Prostate gland (tissue), 2 donors: ENCODE measurements at regions not wholly inside any gene's neighbourhood (a gene's known extent, or its start where the extent isn't known, plus 50 kb on each side); places are given as distances from the start of the nearest gene placed in this dataset.

Experiments
- DNase-seq: peaks from one replicate; pipeline ENCODE4 v3.0.0-alpha.2; 2019; ENCODE audit warnings: low spot score
- H3K27ac ChIP-seq, 2 donors: fragments of 200-600 bp; sonication (generic); 2 replicates each; pipeline ENCODE4 v1.5.1; 2017 to 2019
- H3K27me3 ChIP-seq: fragments of 200-600 bp; sonication (generic); replicated peaks from 2 replicates; pipeline ENCODE4 v1.5.1; 2019; ENCODE audit not compliant: insufficient read depth
- H3K36me3 ChIP-seq, 2 donors: fragments of 200-600 bp; sonication (generic); 1 replicate in 1 of 2; 2 replicates in 1 of 2; pipeline versions ENCODE4 v1.5.1 to v1.8.1; 2017 to 2019
- H3K4me1 ChIP-seq: fragments of 200-600 bp; sonication (generic); replicated peaks from 2 replicates; pipeline ENCODE4 v1.5.1; 2019
- H3K4me3 ChIP-seq, 2 donors: fragments of 200-600 bp; sonication (generic); 2 replicates each; pipeline ENCODE4 v1.5.1; 2017 to 2019
- H3K9me3 ChIP-seq: fragments of 200-600 bp; sonication (generic); 2 replicates; pipeline ENCODE4 v1.5.1; 2017
- CTCF ChIP-seq, 4 experiments: fragments of 200-600 bp in 2 of 4; fragments of 450-650 bp in 2 of 4; sonication (generic) in 2 of 4; IDR thresholded peaks; 1 replicate in 3 of 4; 2 replicates in 1 of 4; pipeline ENCODE4 v1.5.1; 2016 to 2019; ENCODE audit warnings: antibody characterized with exemption in 4 of 4, mild to moderate bottlenecking in 2 of 4, moderate library complexity in 2 of 4
- POLR2A ChIP-seq: fragments of 450-650 bp; IDR thresholded peaks from one replicate; pipeline ENCODE4 v1.6.1; 2016; ENCODE audit warnings: antibody characterized with exemption, mild to moderate bottlenecking
- POLR2AphosphoS5 ChIP-seq: sonication (generic); formaldehyde crosslinking; IDR thresholded peaks from one replicate; pipeline ENCODE4 v1.6.1; 2017; ENCODE audit warnings: antibody characterized with exemption
- WGBS: methylation state at CpG from one replicate; pipeline ENCODE4 v1.1.5; 2018; 5-methylcytosine and 5-hydroxymethylcytosine counted together
- intact Hi-C: fragments of 100-400 bp; cut with DNase I; formaldehyde crosslinking; loops from one replicate; pipeline ENCODE4 v1.14.2; 2022

- Histone ChIP-seq H3K4me1 (no peaks in the 10 kb centered on the region), H3K4me3 (no peak overlapping the region), H3K9me3 (no peaks in the 10 kb centered on the region), H3K27ac (no peak overlapping the region), H3K27me3 (no peaks in the 10 kb centered on the region), H3K36me3 (no peaks in the 10 kb centered on the region)
- no peak for DNase-seq
- no peak for TF ChIP-seq CTCF (IDR thresholded peaks at IDR 0.05)
- TF ChIP-seq POLR2AphosphoS5 = no peak
- no peak for TF ChIP-seq POLR2A
- intact Hi-C loops = no loop called here
- whole genome bisulfite sequencing = 45% methylated on average over 1 of the region's 1 CpG
Observed at GRCh38 chr4:136000246-136000645, 1532.0 kb downstream of the PCDH18 start.

- DNase-seq = no peak
- Histone ChIP-seq H3K27ac (no peak overlapping the region), H3K27me3 (no peaks in the 10 kb centered on the region), H3K4me1 (no peaks in the 10 kb centered on the region), H3K9me3 (no peaks in the 10 kb centered on the region), H3K36me3 (no peaks in the 10 kb centered on the region), H3K4me3 (no peak overlapping the region)
- intact Hi-C loops = no loop called here
- 98% methylated on average over 7 of the region's 7 CpGs for WGBS
- TF ChIP-seq POLR2A (no peak), POLR2AphosphoS5 (no peak), CTCF (IDR thresholded peaks at IDR 0.05) (no peak)
Observed at GRCh38 chr4:135994360-135994759, 1537.9 kb downstream of the PCDH18 start.

GRCh38 chr4:135976860-135977259 lies 1555.4 kb downstream of the PCDH18 start:
- Histone ChIP-seq H3K27me3 (no peaks in the 10 kb centered on the region), H3K4me3 (no peak overlapping the region), H3K36me3 (no peaks in the 10 kb centered on the region), H3K9me3 (no peaks in the 10 kb centered on the region), H3K4me1 (no peaks in the 10 kb centered on the region), H3K27ac (no peak overlapping the region)
- intact Hi-C loops = no loop called here
- DNase-seq = no peak
- TF ChIP-seq POLR2AphosphoS5 (no peak), POLR2A (no peak), CTCF (IDR thresholded peaks at IDR 0.05) (no peak)

GRCh38 chr4:135966936-135967335 lies 1565.4 kb downstream of the PCDH18 start:
- Histone ChIP-seq H3K36me3 (no peaks in the 10 kb centered on the region), H3K27me3 (no peaks in the 10 kb centered on the region), H3K4me1 (no peaks in the 10 kb centered on the region), H3K27ac (no peak overlapping the region), H3K9me3 (no peaks in the 10 kb centered on the region), H3K4me3 (no peak overlapping the region)
- DNase-seq = no peak
- intact Hi-C loops = no loop called here
- TF ChIP-seq CTCF (IDR thresholded peaks at IDR 0.05) (no peak), POLR2A (no peak), POLR2AphosphoS5 (no peak)
- WGBS = 100% methylated on average over 1 of the region's 1 CpG

- WGBS = 44% methylated on average over 1 of the region's 1 CpG
- H3K4me3 ChIP-seq = no peak overlapping the region
- intact Hi-C loops = no loop called here
- H3K9me3 ChIP-seq = no peaks in the 10 kb centered on the region
- TF ChIP-seq POLR2A = no peak
- no peak for TF ChIP-seq CTCF (IDR thresholded peaks at IDR 0.05)
- no peak for TF ChIP-seq POLR2AphosphoS5
- no peaks in the 10 kb centered on the region for H3K36me3 ChIP-seq
- no peak for DNase-seq
- H3K4me1 ChIP-seq = no peaks in the 10 kb centered on the region
- H3K27ac ChIP-seq = no peak overlapping the region
- H3K27me3 ChIP-seq = no peaks in the 10 kb centered on the region
Observed at GRCh38 chr4:135963009-135963408, 1569.3 kb downstream of the PCDH18 start.
